Right lobe of liver (tissue), 4 donors: ENCODE measurements at regions not wholly inside any gene's neighbourhood (a gene's known extent, or its start where the extent isn't known, plus 50 kb on each side); places are given as distances from the start of the nearest gene placed in this dataset.

Experiments
- CTCF ChIP-seq, 4 donors: fragments of 200-600 bp in 3 of 4; fragments of 450-650 bp in 1 of 4; IDR thresholded peaks; one replicate each; pipeline versions ENCODE4 v1.5.1 to v1.8.0; 2016 to 2022; ENCODE audit warnings: antibody characterized with exemption in 4 of 4, mild to moderate bottlenecking in 2 of 4
- POLR2A ChIP-seq: fragments of 450-650 bp; IDR thresholded peaks from one replicate; pipeline ENCODE4 v1.6.1; 2017; ENCODE audit warnings: antibody characterized with exemption, mild to moderate bottlenecking
- donor health status: DM: no; HTN: no; CAD: no.
- donor health status: DM: no; HTN: no; CAD: no.
- donor health status: DM: no; HTN: yes; CAD: no.

DNA sequence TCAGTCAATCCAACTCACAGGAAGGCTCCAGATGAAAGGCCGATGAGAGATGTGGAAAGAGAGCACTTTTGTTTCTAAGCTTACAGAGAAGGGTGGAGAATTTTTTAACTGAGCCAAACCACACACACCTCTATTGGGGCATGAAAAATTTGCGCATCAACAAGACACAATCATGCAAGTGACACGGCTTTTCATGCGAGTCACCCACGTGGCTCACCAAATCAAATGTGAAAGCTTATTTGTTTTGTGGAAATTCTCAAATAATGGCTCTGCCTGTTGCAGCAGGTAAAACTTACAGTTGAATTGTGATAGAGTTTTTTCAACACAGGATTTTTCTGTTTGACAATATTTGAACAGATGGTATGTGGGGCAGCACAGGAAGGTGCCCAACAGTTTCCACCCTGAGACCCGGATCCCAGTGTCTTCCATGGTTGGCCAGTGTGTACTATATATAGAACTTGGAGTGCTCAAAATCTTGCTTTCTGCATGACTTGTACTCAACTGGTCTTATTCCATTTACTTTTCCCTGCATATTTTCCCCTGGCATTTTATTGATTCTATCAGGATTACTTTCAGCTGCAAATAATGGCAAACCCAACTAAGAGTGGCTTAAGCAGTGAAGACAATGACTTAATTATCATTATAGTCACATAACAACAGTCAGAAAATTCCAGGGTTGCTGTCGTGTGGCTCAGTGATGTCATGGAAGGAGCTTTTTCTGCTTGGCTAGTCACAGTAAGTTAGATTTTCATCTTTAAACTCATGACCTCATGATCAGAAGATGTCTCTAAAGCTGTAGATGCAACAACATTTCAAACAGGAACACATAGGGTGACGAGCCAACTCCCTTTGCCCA is 90.6 kb upstream of the SIM2 start:
- TF ChIP-seq POLR2A (no peak), CTCF (IDR thresholded peaks at IDR 0.05) (no peak)
